Fibroblast of lung (primary cell): ENCODE measurements at regions not wholly inside any gene's neighbourhood (a gene's known extent, or its start where the extent isn't known, plus 50 kb on each side); places are given as distances from the start of the nearest gene placed in this dataset.

Source experiments
- DNase-seq, 2 donors: peaks; one replicate each; pipeline versions ENCODE4 v3.0.0 to v3.0.0-alpha.2; 2010; ENCODE audit warnings: low read depth in 2 of 2
- H2AFZ ChIP-seq: 2 replicates; pipeline ENCODE4 v1.5.1; 2012; ENCODE audit warnings: low read length, control low read depth, inconsistent platforms
- H3K27ac ChIP-seq: 2 replicates; pipeline ENCODE4 v1.5.1; 2011; ENCODE audit warnings: low read length, control low read depth; ENCODE audit not compliant: insufficient read depth
- H3K27me3 ChIP-seq: 2 replicates; pipeline ENCODE4 v1.5.1; 2011; ENCODE audit warnings: mild to moderate bottlenecking, low read length; ENCODE audit not compliant: control insufficient read depth, insufficient read depth
- H3K36me3 ChIP-seq: 2 replicates; pipeline ENCODE4 v1.5.1; 2011; ENCODE audit warnings: low read length; ENCODE audit not compliant: control insufficient read depth, insufficient read depth
- H3K4me1 ChIP-seq: 2 replicates; pipeline ENCODE4 v1.5.1; 2011; ENCODE audit warnings: low read length; ENCODE audit not compliant: control insufficient read depth, insufficient read depth; ENCODE audit errors: extremely low read depth
- H3K4me2 ChIP-seq: 2 replicates; pipeline ENCODE4 v1.5.1; 2011; ENCODE audit warnings: low read length, control low read depth; ENCODE audit not compliant: insufficient read depth; ENCODE audit errors: extremely low read depth
- H3K4me3 ChIP-seq, 4 experiments: fragments of 200-600 bp in 1 of 4; sonication (generic) in 1 of 4; replicated peaks in 1 of 4; 2 replicates each; pipeline ENCODE4 v1.5.1; 2011 to 2016; ENCODE audit warnings: low read length in 4 of 4, low read depth in 3 of 4, mild to moderate bottlenecking in 3 of 4, control low read depth in 2 of 4, inconsistent platforms in 1 of 4, mixed read lengths in 1 of 4; ENCODE audit not compliant: insufficient read depth in 1 of 4; ENCODE audit errors: control extremely low read depth in 1 of 4
- H3K79me2 ChIP-seq: 2 replicates; pipeline ENCODE4 v1.5.1; 2012; ENCODE audit warnings: mild to moderate bottlenecking, low read length, inconsistent platforms; ENCODE audit not compliant: control insufficient read depth, insufficient read depth
- H3K9ac ChIP-seq: 2 replicates; pipeline ENCODE4 v1.5.1; 2011; ENCODE audit warnings: mild to moderate bottlenecking, low read length, control low read depth; ENCODE audit not compliant: insufficient read depth
- H3K9me3 ChIP-seq: 2 replicates; pipeline ENCODE4 v1.5.1; 2012; ENCODE audit warnings: low read depth, low read length; ENCODE audit not compliant: control insufficient read depth, insufficient read depth
- H4K20me1 ChIP-seq: 2 replicates; pipeline ENCODE4 v1.5.1; 2011; ENCODE audit warnings: low read length; ENCODE audit not compliant: control insufficient read depth, insufficient read depth; ENCODE audit errors: extremely low read depth
- EZH2 ChIP-seq: IDR thresholded peaks from 2 replicates; pipeline ENCODE4 v1.5.1; 2012; ENCODE audit warnings: low read length, control low read depth, mild to moderate bottlenecking; ENCODE audit errors: missing control alignments
- TF ChIP-seq, protein P1 (sequence below), 2 donors: IDR thresholded peaks in 1 of 2; conservative IDR thresholded peaks in 1 of 2; 1 replicate in 1 of 2; 2 replicates in 1 of 2; pipeline ENCODE4 v1.5.1; 2011 to 2012; ENCODE audit warnings: low read length in 2 of 2, control low read depth in 1 of 2, inconsistent platforms in 1 of 2, low read depth in 1 of 2, mild to moderate bottlenecking in 1 of 2

DNA sequence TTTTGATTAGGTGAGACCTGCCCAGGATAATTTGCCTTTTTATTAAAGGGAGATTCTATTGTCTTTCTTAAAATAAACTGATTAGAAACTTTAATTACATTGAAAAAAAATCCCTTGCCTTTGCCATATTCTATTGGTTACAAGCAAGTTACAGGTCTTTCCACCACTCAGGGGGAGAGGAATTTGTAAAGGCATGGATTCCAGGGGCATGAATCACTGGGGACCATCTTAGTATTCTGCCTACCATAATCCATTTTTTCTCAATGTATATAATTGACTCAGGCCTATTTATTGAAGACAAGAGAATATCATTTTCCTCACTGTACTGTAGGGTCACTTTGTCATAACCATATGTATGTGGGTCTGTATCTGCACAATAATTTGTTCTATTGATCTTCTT is 124.3 kb upstream of the PDE4B start:
- no peaks in the 10 kb centered on the region for H4K20me1 ChIP-seq
- no peak for DNase-seq
- H3K4me1 ChIP-seq = no peaks in the 10 kb centered on the region

GRCh38 chr1:65670518-65670917 is 122.2 kb upstream of the PDE4B start:
- Histone ChIP-seq H4K20me1 (no peaks in the 10 kb centered on the region), H3K9me3 (no peaks in the 10 kb centered on the region), H3K4me3 (no peak overlapping the region), H3K79me2 (no peaks in the 10 kb centered on the region), H2AFZ (no peak overlapping the region), H3K27ac (no peak overlapping the region), H3K36me3 (no peaks in the 10 kb centered on the region), H3K4me2 (no peak overlapping the region), H3K9ac (no peak overlapping the region), H3K4me1 (no peaks in the 10 kb centered on the region), H3K27me3 (no peaks in the 10 kb centered on the region)
- TF ChIP-seq EZH2 = no peak
- TF ChIP-seq, protein P1, sequence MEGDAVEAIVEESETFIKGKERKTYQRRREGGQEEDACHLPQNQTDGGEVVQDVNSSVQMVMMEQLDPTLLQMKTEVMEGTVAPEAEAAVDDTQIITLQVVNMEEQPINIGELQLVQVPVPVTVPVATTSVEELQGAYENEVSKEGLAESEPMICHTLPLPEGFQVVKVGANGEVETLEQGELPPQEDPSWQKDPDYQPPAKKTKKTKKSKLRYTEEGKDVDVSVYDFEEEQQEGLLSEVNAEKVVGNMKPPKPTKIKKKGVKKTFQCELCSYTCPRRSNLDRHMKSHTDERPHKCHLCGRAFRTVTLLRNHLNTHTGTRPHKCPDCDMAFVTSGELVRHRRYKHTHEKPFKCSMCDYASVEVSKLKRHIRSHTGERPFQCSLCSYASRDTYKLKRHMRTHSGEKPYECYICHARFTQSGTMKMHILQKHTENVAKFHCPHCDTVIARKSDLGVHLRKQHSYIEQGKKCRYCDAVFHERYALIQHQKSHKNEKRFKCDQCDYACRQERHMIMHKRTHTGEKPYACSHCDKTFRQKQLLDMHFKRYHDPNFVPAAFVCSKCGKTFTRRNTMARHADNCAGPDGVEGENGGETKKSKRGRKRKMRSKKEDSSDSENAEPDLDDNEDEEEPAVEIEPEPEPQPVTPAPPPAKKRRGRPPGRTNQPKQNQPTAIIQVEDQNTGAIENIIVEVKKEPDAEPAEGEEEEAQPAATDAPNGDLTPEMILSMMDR (conservative IDR thresholded peaks at IDR 0.05 in 1 of 2, IDR thresholded peaks at IDR 0.05 in 1 of 2; ENCODE audit: low read depth in 1 of 2, low read length in 2 of 2) = no peak
- DNase-seq = no peak

More for the DNA sequence above, 124.3 kb upstream of the PDE4B start:
- Histone ChIP-seq H3K27ac (no peak overlapping the region), H3K27me3 (no peaks in the 10 kb centered on the region), H3K4me2 (no peak overlapping the region), H3K79me2 (no peaks in the 10 kb centered on the region), H3K36me3 (no peaks in the 10 kb centered on the region), H2AFZ (no peak overlapping the region), H3K9me3 (no peaks in the 10 kb centered on the region), H3K4me3 (no peak overlapping the region), H3K9ac (no peak overlapping the region)
- TF ChIP-seq, protein P1 (conservative IDR thresholded peaks at IDR 0.05 in 1 of 2, IDR thresholded peaks at IDR 0.05 in 1 of 2; ENCODE audit: low read depth in 1 of 2, low read length in 2 of 2) = no peak
- no peak for TF ChIP-seq EZH2

GRCh38 chr1:65674522-65674921 is 118.2 kb upstream of the PDE4B start:
- H2AFZ ChIP-seq = no peak overlapping the region
- no peaks in the 10 kb centered on the region for H3K27me3 ChIP-seq
- no peaks in the 10 kb centered on the region for H3K36me3 ChIP-seq
- no peak for TF ChIP-seq EZH2
- TF ChIP-seq, protein P1 (conservative IDR thresholded peaks at IDR 0.05 in 1 of 2, IDR thresholded peaks at IDR 0.05 in 1 of 2; ENCODE audit: low read depth in 1 of 2, low read length in 2 of 2) = no peak
- no peak overlapping the region for H3K27ac ChIP-seq
- H4K20me1 ChIP-seq = no peaks in the 10 kb centered on the region
- H3K4me2 ChIP-seq = no peak overlapping the region
- H3K9ac ChIP-seq = no peak overlapping the region
- no peak overlapping the region for H3K4me3 ChIP-seq
- H3K9me3 ChIP-seq = no peaks in the 10 kb centered on the region
- no peaks in the 10 kb centered on the region for H3K4me1 ChIP-seq
- no peaks in the 10 kb centered on the region for H3K79me2 ChIP-seq
- no peak for DNase-seq
